Activated T-cell treated with anti-CD3 and anti-CD28 coated beads, Interleukin-2, amount 50 U/mL, for 72 hours (primary cell): ENCODE measurements at regions not wholly inside any gene's neighbourhood (a gene's known extent, or its start where the extent isn't known, plus 50 kb on each side); places are given as distances from the start of the nearest gene placed in this dataset.
"Not testable (repeated sequence)": the region's sequence is repeated elsewhere in the genome, so short reads cannot be mapped to it uniquely, and the experiment has no call there.

Source experiments
- ATAC-seq, 2 donors: fragments of 150-1000 bp; cut with Tn5 transposase; replicated peaks in 1 of 2; 2 replicates each; pipeline ENCODE4 v1.10.0; 2021; ENCODE audit warnings: moderate library complexity in 2 of 2, mild to moderate bottlenecking in 1 of 2
- DNase-seq, 2 donors: peaks; one replicate each; pipeline ENCODE4 v3.0.0; 2021 to 2022; ENCODE audit warnings: mixed read lengths in 1 of 2
- H3K27ac Mint-ChIP-seq: one replicate; pipeline ENCODE4 v1.8.0; 2022; ENCODE audit warnings: mild to moderate bottlenecking, moderate library complexity, mixed read lengths
- H3K27me3 Mint-ChIP-seq: one replicate; pipeline ENCODE4 v1.8.0; 2022; ENCODE audit warnings: low read depth, mixed read lengths
- H3K36me3 Mint-ChIP-seq, 2 donors: one replicate each; pipeline ENCODE4 v1.8.0; 2022; ENCODE audit warnings: mixed read lengths in 2 of 2, mild to moderate bottlenecking in 1 of 2; ENCODE audit not compliant: insufficient read depth in 2 of 2
- H3K4me1 Mint-ChIP-seq: one replicate; pipeline ENCODE4 v1.8.0; 2022; ENCODE audit warnings: low read depth, mixed read lengths
- H3K4me3 Mint-ChIP-seq, 2 donors: one replicate each; pipeline ENCODE4 v1.8.0; 2022; ENCODE audit warnings: mild to moderate bottlenecking in 2 of 2, mixed read lengths in 2 of 2, moderate library complexity in 2 of 2
- H3K9me3 Mint-ChIP-seq, 2 donors: one replicate each; pipeline ENCODE4 v1.8.0; 2022; ENCODE audit warnings: mixed read lengths in 2 of 2

- H3K9me3 Mint-ChIP-seq, result peaks cover 4 to 5% of the 10 kb centered on the region in 2 donors
- no peak overlapping the region for H3K27ac Mint-ChIP-seq
- no peaks in the 10 kb centered on the region for H3K4me1 Mint-ChIP-seq
- H3K27me3 Mint-ChIP-seq, result no peaks in the 10 kb centered on the region
- no peak overlapping the region for H3K4me3 Mint-ChIP-seq
- DNase-seq, result no peak
- H3K36me3 Mint-ChIP-seq, result no peaks in the 10 kb centered on the region
- ATAC-seq, result no peak
Observed at GRCh38 chr4:96390404-96390803, 550.5 kb downstream of the PDHA2 start.

- H3K27ac Mint-ChIP-seq, result no peak overlapping the region
- H3K9me3 Mint-ChIP-seq, result peaks cover 5 to 7% of the 10 kb centered on the region in 2 donors
- DNase-seq (no peak), ATAC-seq (no peak)
- H3K36me3 Mint-ChIP-seq, result no peaks in the 10 kb centered on the region
- no peaks in the 10 kb centered on the region for H3K27me3 Mint-ChIP-seq
- H3K4me1 Mint-ChIP-seq, result no peaks in the 10 kb centered on the region
- no peak overlapping the region for H3K4me3 Mint-ChIP-seq
Observed at GRCh38 chr4:96395747-96396146, 555.9 kb downstream of the PDHA2 start.

- ATAC-seq, result no peak
- Mint-ChIP-seq H3K27ac (no peak overlapping the region), H3K4me1 (no peaks in the 10 kb centered on the region), H3K4me3 (no peak overlapping the region), H3K27me3 (no peaks in the 10 kb centered on the region), H3K9me3 (peaks cover 0 to 1% of the 10 kb centered on the region in 2 donors), H3K36me3 (no peaks in the 10 kb centered on the region)
- no peak for DNase-seq
Observed at GRCh38 chr4:96406742-96407141, 566.8 kb downstream of the PDHA2 start.

- H3K4me1 Mint-ChIP-seq, result no peaks in the 10 kb centered on the region
- no peaks in the 10 kb centered on the region for H3K27me3 Mint-ChIP-seq
- no peak overlapping the region for H3K4me3 Mint-ChIP-seq
- H3K36me3 Mint-ChIP-seq, result no peaks in the 10 kb centered on the region
- H3K27ac Mint-ChIP-seq, result no peak overlapping the region
- peaks cover 0 to 1% of the 10 kb centered on the region in 2 donors for H3K9me3 Mint-ChIP-seq
- ATAC-seq (no peak), DNase-seq (no peak)
Observed at GRCh38 chr4:96407225-96407624, 567.3 kb downstream of the PDHA2 start.

- Mint-ChIP-seq H3K4me1 (no peaks in the 10 kb centered on the region), H3K4me3 (no peak overlapping the region), H3K9me3 (peaks cover 0 to 1% of the 10 kb centered on the region in 2 donors), H3K27ac (no peak overlapping the region), H3K27me3 (no peaks in the 10 kb centered on the region), H3K36me3 (no peaks in the 10 kb centered on the region)
- ATAC-seq (no peak), DNase-seq (no peak)
Observed at GRCh38 chr4:96407738-96408463, 568.0 kb downstream of the PDHA2 start.

- not testable (repeated sequence) for H3K27ac Mint-ChIP-seq, H3K4me3 Mint-ChIP-seq, H3K4me1 Mint-ChIP-seq, H3K36me3 Mint-ChIP-seq, H3K27me3 Mint-ChIP-seq, ATAC-seq, H3K9me3 Mint-ChIP-seq, DNase-seq
Observed at GRCh38 chr4:96414853-96415252, 575.0 kb downstream of the PDHA2 start.

GRCh38 chr4:96429657-96430056, 589.8 kb downstream of the PDHA2 start:
- H3K9me3 Mint-ChIP-seq, result peaks cover 3 to 4% of the 10 kb centered on the region in 2 donors
- ATAC-seq (no peak), DNase-seq (no peak)
- H3K27me3 Mint-ChIP-seq, result no peaks in the 10 kb centered on the region
- H3K4me1 Mint-ChIP-seq, result no peaks in the 10 kb centered on the region
- H3K4me3 Mint-ChIP-seq, result no peak overlapping the region
- no peaks in the 10 kb centered on the region for H3K36me3 Mint-ChIP-seq
- no peak overlapping the region for H3K27ac Mint-ChIP-seq

GRCh38 chr4:96431094-96431493, 591.2 kb downstream of the PDHA2 start:
- Mint-ChIP-seq H3K27ac (no peak overlapping the region), H3K9me3 (peaks cover 3 to 4% of the 10 kb centered on the region in 2 donors), H3K36me3 (no peaks in the 10 kb centered on the region), H3K4me1 (no peaks in the 10 kb centered on the region), H3K27me3 (no peaks in the 10 kb centered on the region), H3K4me3 (no peak overlapping the region)
- ATAC-seq (no peak), DNase-seq (no peak)

GRCh38 chr4:96448315-96448872, 608.5 kb downstream of the PDHA2 start:
- no peaks in the 10 kb centered on the region for H3K27me3 Mint-ChIP-seq
- ATAC-seq (no peak), DNase-seq (no peak)
- H3K4me3 Mint-ChIP-seq, result no peak overlapping the region
- no peaks in the 10 kb centered on the region for H3K4me1 Mint-ChIP-seq
- peaks cover 2 to 9% of the 10 kb centered on the region in 2 donors for H3K36me3 Mint-ChIP-seq
- peaks cover 11 to 18% of the 10 kb centered on the region in 2 donors for H3K9me3 Mint-ChIP-seq
- no peak overlapping the region for H3K27ac Mint-ChIP-seq

- no peaks in the 10 kb centered on the region for H3K4me1 Mint-ChIP-seq
- ATAC-seq (no peak), DNase-seq (no peak)
- H3K9me3 Mint-ChIP-seq, result peaks cover 4 to 6% of the 10 kb centered on the region in 2 donors
- H3K27me3 Mint-ChIP-seq, result no peaks in the 10 kb centered on the region
- H3K4me3 Mint-ChIP-seq, result no peak overlapping the region
- H3K36me3 Mint-ChIP-seq, result no peaks in the 10 kb centered on the region
- H3K27ac Mint-ChIP-seq, result no peak overlapping the region
Observed at GRCh38 chr4:96455045-96455720, 615.3 kb downstream of the PDHA2 start.

- not testable (repeated sequence) for H3K27me3 Mint-ChIP-seq, H3K27ac Mint-ChIP-seq, H3K4me1 Mint-ChIP-seq, H3K36me3 Mint-ChIP-seq, ATAC-seq, H3K4me3 Mint-ChIP-seq, DNase-seq, H3K9me3 Mint-ChIP-seq
Observed at GRCh38 chr4:96458031-96458430, 618.1 kb downstream of the PDHA2 start.

- peaks cover 0 to 2% of the 10 kb centered on the region in 2 donors for H3K36me3 Mint-ChIP-seq
- no peak for DNase-seq
- H3K4me3 Mint-ChIP-seq, result no peak overlapping the region
- H3K9me3 Mint-ChIP-seq, result peaks cover 0 to 2% of the 10 kb centered on the region in 2 donors
- no peak for ATAC-seq
- H3K27me3 Mint-ChIP-seq, result no peaks in the 10 kb centered on the region
- H3K27ac Mint-ChIP-seq, result no peak overlapping the region
- H3K4me1 Mint-ChIP-seq, result no peaks in the 10 kb centered on the region
Observed at GRCh38 chr4:96459105-96459504, 619.2 kb downstream of the PDHA2 start.

- Mint-ChIP-seq H3K4me1 (no peaks in the 10 kb centered on the region), H3K27me3 (no peaks in the 10 kb centered on the region), H3K4me3 (no peak overlapping the region), H3K36me3 (peaks cover 0 to 4% of the 10 kb centered on the region in 2 donors), H3K27ac (no peak overlapping the region), H3K9me3 (peaks cover 5 to 11% of the 10 kb centered on the region in 2 donors)
- ATAC-seq (no peak), DNase-seq (no peak)
Observed at GRCh38 chr4:96465834-96466233, 625.9 kb downstream of the PDHA2 start.
